WERI-Rb-1 (cell line): ENCODE measurements at regions not wholly inside any gene's neighbourhood (a gene's known extent, or its start where the extent isn't known, plus 50 kb on each side); places are given as distances from the start of the nearest gene placed in this dataset.

ENCODE experiments used
- DNase-seq: peaks from one replicate; pipeline ENCODE4 v3.0.0-alpha.2; 2020
- H3K27ac ChIP-seq: fragments of 250-450 bp; sonication (Bioruptor Pico); 2 replicates; pipeline ENCODE4 v1.5.1; 2020; ENCODE audit warnings: mild to moderate bottlenecking, moderate library complexity
- H3K27me3 ChIP-seq: fragments of 250-450 bp; sonication (Bioruptor Pico); 2 replicates; pipeline ENCODE4 v1.5.1; 2021; ENCODE audit warnings: mild to moderate bottlenecking, low read depth, moderate library complexity; ENCODE audit not compliant: insufficient read depth, severe bottlenecking
- H3K36me3 ChIP-seq: fragments of 250-450 bp; sonication (Bioruptor Pico); 2 replicates; pipeline ENCODE4 v1.5.1; 2020; ENCODE audit warnings: mild to moderate bottlenecking, moderate library complexity
- H3K4me3 ChIP-seq: 2 replicates; pipeline ENCODE4 v1.5.1; 2011; ENCODE audit warnings: low read depth, mild to moderate bottlenecking, control low read depth, low read length
- H3K9me3 ChIP-seq: fragments of 250-450 bp; sonication (Bioruptor Pico); 2 replicates; pipeline ENCODE4 v1.5.1; 2021; ENCODE audit warnings: mild to moderate bottlenecking, moderate library complexity; ENCODE audit not compliant: severe bottlenecking
- CTCF ChIP-seq: IDR thresholded peaks from 2 replicates; pipeline ENCODE4 v1.5.1; 2011; ENCODE audit warnings: low read depth, mild to moderate bottlenecking, control low read depth, inconsistent platforms, low read length

GRCh38 chr4:163582703-163583102, 88.2 kb downstream of the TMA16 start:
- Histone ChIP-seq H3K4me3 (no peak overlapping the region), H3K36me3 (no peaks in the 10 kb centered on the region), H3K27ac (no peak overlapping the region), H3K9me3 (no peaks in the 10 kb centered on the region), H3K27me3 (no peaks in the 10 kb centered on the region)
- no peak for DNase-seq
- TF ChIP-seq CTCF = no peak

- Histone ChIP-seq H3K4me3 (no peak overlapping the region), H3K9me3 (no peaks in the 10 kb centered on the region), H3K27me3 (no peaks in the 10 kb centered on the region), H3K27ac (no peak overlapping the region), H3K36me3 (no peaks in the 10 kb centered on the region)
- peak; percentile 14 for DNase-seq
- TF ChIP-seq CTCF = peak; percentile 33; the same call in 1 of the 2 replicates
Observed at GRCh38 chr4:163587867-163588266, 93.4 kb downstream of the TMA16 start.

DNA sequence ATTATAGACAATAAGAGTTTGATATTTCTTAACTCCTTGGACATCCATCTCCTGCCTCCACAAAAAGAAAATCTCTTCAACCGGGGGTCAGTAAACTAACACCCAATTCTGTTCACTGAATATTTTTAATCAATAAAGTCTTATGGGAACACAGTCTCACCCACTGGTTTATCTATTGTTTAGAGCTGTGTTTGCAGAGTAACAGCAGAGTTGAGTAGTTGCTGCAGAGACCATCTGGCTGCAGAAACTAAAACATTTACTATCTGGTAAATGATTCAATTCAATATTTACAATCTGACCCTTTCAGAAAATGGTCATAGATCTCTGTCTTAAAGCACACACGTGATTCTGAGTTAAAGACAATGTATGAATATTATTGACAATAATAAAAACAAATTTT, 94.0 kb downstream of the TMA16 start:
- no peak overlapping the region for H3K4me3 ChIP-seq
- no peak for TF ChIP-seq CTCF
- H3K36me3 ChIP-seq = no peaks in the 10 kb centered on the region
- no peak overlapping the region for H3K27ac ChIP-seq
- H3K27me3 ChIP-seq = no peaks in the 10 kb centered on the region
- no peak for DNase-seq
- no peaks in the 10 kb centered on the region for H3K9me3 ChIP-seq

- Histone ChIP-seq H3K27ac (no peak overlapping the region), H3K36me3 (no peaks in the 10 kb centered on the region)
Observed at GRCh38 chr4:163590103-163590502, 95.6 kb downstream of the TMA16 start.

DNA sequence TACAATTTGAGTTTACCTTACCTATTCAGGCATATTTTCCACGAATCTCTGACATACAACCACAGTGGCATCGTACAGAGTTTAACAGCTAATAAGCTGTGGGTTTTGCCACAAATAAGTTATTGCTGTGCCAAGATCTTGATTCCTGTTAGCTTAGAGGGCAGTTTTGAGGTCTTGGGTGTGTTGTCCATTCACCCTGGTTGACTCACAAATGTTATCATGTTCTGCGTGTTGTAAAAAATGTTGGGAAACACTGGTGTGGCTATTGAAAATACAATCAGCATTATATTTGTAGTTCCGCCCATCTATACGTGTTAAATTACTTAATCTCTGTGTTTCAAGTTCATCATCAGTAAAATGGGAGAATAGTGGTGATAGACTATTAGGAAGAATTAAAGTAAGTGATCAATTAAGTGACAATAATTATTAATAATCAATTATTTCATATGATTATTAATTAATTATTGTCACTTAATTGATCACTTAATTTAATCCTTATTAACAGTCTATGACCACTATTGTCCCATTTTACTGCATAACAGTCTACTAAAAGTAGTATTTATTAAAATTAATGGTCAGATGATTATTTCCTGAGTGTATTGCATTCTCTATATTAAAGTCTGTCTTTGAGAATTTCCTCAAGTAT, 96.3 kb downstream of the TMA16 start:
- Histone ChIP-seq H3K36me3 (no peaks in the 10 kb centered on the region), H3K27me3 (no peaks in the 10 kb centered on the region), H3K4me3 (no peak overlapping the region), H3K27ac (no peak overlapping the region), H3K9me3 (no peaks in the 10 kb centered on the region)
- DNase-seq = no peak
- TF ChIP-seq CTCF = no peak

More at GRCh38 chr4:163590103-163590502, 95.6 kb downstream of the TMA16 start:
- H3K4me3 ChIP-seq = no peak overlapping the region
- H3K27me3 ChIP-seq = no peaks in the 10 kb centered on the region
- TF ChIP-seq CTCF = no peak
- no peak for DNase-seq
- no peaks in the 10 kb centered on the region for H3K9me3 ChIP-seq

DNA sequence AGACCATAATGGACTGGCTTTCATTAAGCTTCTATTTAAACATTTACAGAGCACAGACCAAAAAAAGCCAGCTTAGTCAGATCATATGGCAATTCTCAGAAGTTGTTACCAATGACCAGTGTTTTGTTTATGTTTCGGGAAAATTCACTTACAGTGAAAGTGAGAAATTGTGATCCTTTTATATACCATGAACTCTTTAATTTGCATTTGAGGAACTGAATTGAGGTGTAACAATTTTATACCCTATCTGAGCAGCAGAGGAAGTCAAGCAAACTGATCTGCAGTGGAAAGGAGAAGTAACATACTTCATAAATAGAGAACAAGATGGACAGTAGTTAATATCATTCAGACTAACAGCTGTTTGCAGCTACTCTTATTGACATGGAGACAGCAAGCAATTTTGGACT, 97.1 kb downstream of the TMA16 start:
- Histone ChIP-seq H3K27me3 (no peaks in the 10 kb centered on the region), H3K4me3 (no peak overlapping the region), H3K36me3 (no peaks in the 10 kb centered on the region), H3K27ac (no peak overlapping the region), H3K9me3 (no peaks in the 10 kb centered on the region)
- DNase-seq = no peak
- no peak for TF ChIP-seq CTCF
